ENCODE measurements at regions not wholly inside any gene's neighbourhood (a gene's known extent, or its start where the extent isn't known, plus 50 kb on each side); places are given as distances from the start of the nearest gene placed in this dataset.
"Not testable (repeated sequence)": the region's sequence is repeated elsewhere in the genome, so short reads cannot be mapped to it uniquely, and the experiment has no call there.

GRCh38 chr16:75825750-75826149 is 99.5 kb upstream of the CPHXL start:
- TF ChIP-seq CTCF (conservative IDR thresholded peaks at IDR 0.05); EZH2 (IDR thresholded peaks at IDR 0.05; ENCODE audit: low read depth): not testable (repeated sequence)
